Activated CD8-positive, alpha-beta T cell treated with anti-CD3 and anti-CD28 coated beads, Interleukin-2, amount 10 ng/mL, durations not matched to agents 7 days and 5 days (primary cell): ENCODE measurements at regions not wholly inside any gene's neighbourhood (a gene's known extent, or its start where the extent isn't known, plus 50 kb on each side); places are given as distances from the start of the nearest gene placed in this dataset.
"Not testable (repeated sequence)": the region's sequence is repeated elsewhere in the genome, so short reads cannot be mapped to it uniquely, and the experiment has no call there.

Experiments used
- ATAC-seq: fragments of 150-1000 bp; cut with Tn5 transposase; one replicate; pipeline ENCODE4 v1.10.0; 2021; ENCODE audit warnings: moderate library complexity
- CTCF ChIA-PET: fragments of 350-600 bp; sonication (Branson Sonifier 250); formaldehyde crosslinking; loops from one replicate; lab custom pipeline; 2021; ENCODE audit warnings: antibody characterized with exemption; lab: Charles Lee
- POLR2A ChIA-PET: fragments of 350-600 bp; sonication (Branson Sonifier 250); formaldehyde crosslinking; loops from one replicate; lab custom pipeline; 2021; ENCODE audit warnings: antibody characterized with exemption; lab: Charles Lee
- DNase-seq: peaks from one replicate; pipeline ENCODE4 v3.0.0-alpha.2; 2020
- H3K27ac Mint-ChIP-seq: one replicate; pipeline ENCODE4 v1.8.0; 2021; ENCODE audit warnings: mild to moderate bottlenecking, mixed read lengths
- H3K27me3 Mint-ChIP-seq: one replicate; pipeline ENCODE4 v1.8.0; 2021; ENCODE audit warnings: low read depth, mixed read lengths
- H3K36me3 Mint-ChIP-seq: one replicate; pipeline ENCODE4 v1.8.0; 2021; ENCODE audit warnings: low read depth, mixed read lengths
- H3K4me1 Mint-ChIP-seq: one replicate; pipeline ENCODE4 v1.8.0; 2021; ENCODE audit warnings: low read depth, mixed read lengths
- H3K4me3 Mint-ChIP-seq: one replicate; pipeline ENCODE4 v1.8.0; 2021; ENCODE audit warnings: mild to moderate bottlenecking, mixed read lengths
- H3K9me3 Mint-ChIP-seq: one replicate; pipeline ENCODE4 v1.8.0; 2022; ENCODE audit warnings: mixed read lengths; ENCODE audit not compliant: insufficient read depth

DNA sequence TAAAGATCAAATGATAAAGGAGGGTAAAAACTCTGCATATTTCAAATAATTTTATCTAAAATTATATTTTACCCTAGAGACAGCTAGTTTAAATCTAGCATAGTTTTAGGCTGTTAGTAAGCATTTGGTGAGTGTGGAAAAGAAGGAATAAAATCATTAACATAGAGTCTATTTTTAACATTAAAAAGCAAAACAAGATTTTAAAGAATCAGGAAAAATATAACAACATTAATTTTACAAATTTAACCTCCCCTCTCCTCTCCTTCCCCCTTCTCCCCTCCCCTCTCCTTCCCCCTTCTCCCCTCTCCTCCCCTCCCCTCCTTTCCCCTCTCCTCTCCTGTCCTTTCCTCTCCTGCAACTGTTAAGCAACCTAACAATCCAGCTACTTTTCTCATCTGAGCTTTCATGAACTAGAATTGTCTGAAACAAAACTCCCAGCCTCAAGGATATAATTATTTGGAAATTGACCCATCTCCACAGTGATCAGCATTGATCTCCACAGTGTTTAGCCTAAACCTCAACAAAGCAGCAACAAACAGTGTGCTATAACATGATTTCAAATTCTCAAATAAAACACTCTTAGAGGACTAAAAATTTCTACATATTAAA, 293.2 kb downstream of the PPP1R3A start:
- no peak for DNase-seq
- H3K9me3 Mint-ChIP-seq, result peaks cover 3% of the 10 kb centered on the region
- ChIA-PET POLR2A (no interaction called here), CTCF (no interaction called here)
- no peak for ATAC-seq
- no peaks in the 10 kb centered on the region for H3K27me3 Mint-ChIP-seq
- H3K27ac Mint-ChIP-seq, result no peak overlapping the region
- no peaks in the 10 kb centered on the region for H3K36me3 Mint-ChIP-seq
- H3K4me3 Mint-ChIP-seq, result no peak overlapping the region
- H3K4me1 Mint-ChIP-seq, result no peaks in the 10 kb centered on the region

DNA sequence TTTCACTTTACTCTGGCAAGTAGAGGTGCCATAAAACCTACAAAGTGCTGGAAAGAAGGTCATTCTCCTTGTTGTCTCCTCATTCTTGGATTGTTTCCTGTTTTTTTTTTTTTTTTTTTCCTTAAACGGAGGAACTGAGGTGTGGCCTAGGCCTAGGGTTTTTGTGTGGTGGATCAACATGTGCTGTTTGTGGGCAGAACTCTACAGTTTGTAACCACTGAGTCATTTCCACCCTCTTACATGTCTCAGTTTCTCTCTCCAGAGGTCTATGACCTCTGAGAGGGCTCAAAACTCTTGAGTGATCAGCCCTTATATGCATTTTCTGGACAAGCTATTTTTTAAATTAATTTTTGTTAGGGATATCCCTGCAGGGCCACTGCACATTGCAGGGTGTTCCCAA, 296.0 kb downstream of the PPP1R3A start:
- DNase-seq, result no peak
- Mint-ChIP-seq H3K4me3 (no peak overlapping the region), H3K27me3 (no peaks in the 10 kb centered on the region), H3K9me3 (peaks cover 10% of the 10 kb centered on the region), H3K36me3 (no peaks in the 10 kb centered on the region), H3K27ac (no peak overlapping the region), H3K4me1 (no peaks in the 10 kb centered on the region)
- ChIA-PET POLR2A (no interaction called here), CTCF (no interaction called here)
- no peak for ATAC-seq

DNA sequence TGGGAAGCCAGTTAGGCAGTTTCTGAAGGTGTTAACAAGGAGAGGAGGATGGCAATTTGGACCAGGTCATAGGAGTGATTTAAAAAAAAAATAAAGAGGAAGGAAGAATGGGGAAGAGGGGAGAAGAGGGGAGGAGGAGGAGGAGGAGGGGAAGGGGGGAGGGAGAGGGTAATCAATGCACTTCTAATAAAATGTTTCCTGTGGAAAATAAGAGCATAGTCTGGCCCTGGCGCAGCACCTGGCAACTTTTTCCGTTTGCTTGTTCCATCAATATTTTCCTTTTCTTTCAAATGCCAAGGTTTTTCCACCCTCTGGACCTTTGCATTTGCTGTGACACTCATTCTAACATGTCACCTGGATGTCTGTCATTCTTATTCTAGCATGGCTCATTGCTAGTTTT, 308.2 kb downstream of the PPP1R3A start:
- no peak for ATAC-seq
- Mint-ChIP-seq H3K9me3 (no peaks in the 10 kb centered on the region), H3K4me1 (no peaks in the 10 kb centered on the region), H3K27me3 (no peaks in the 10 kb centered on the region), H3K27ac (no peak overlapping the region), H3K4me3 (no peak overlapping the region), H3K36me3 (no peaks in the 10 kb centered on the region)
- DNase-seq, result no peak
- ChIA-PET POLR2A (no interaction called here), CTCF (no interaction called here)

DNA sequence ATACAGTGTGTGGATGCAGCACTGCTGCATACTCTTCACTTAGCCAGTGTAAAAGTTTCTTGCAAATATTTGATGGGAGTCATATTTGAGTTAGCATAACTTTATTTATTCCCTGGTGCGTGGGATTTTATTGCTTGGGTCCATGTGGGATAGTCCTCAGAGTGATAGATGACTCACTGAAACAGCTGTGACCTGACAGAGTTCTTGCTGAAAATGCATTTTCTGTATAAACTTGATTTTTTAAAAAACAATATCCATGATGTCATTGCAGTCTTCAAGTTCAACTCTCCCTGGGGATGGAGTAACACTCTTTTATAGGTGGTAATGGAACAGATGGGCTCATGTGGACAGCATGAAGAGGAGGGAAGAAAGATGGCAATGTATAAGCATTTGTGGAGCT, 310.0 kb downstream of the PPP1R3A start:
- ATAC-seq, result no peak
- H3K9me3 Mint-ChIP-seq, result no peaks in the 10 kb centered on the region
- H3K36me3 Mint-ChIP-seq, result no peaks in the 10 kb centered on the region
- ChIA-PET POLR2A (no interaction called here), CTCF (no interaction called here)
- H3K4me1 Mint-ChIP-seq, result no peaks in the 10 kb centered on the region
- H3K4me3 Mint-ChIP-seq, result no peak overlapping the region
- DNase-seq, result no peak
- no peaks in the 10 kb centered on the region for H3K27me3 Mint-ChIP-seq
- H3K27ac Mint-ChIP-seq, result no peak overlapping the region

DNA sequence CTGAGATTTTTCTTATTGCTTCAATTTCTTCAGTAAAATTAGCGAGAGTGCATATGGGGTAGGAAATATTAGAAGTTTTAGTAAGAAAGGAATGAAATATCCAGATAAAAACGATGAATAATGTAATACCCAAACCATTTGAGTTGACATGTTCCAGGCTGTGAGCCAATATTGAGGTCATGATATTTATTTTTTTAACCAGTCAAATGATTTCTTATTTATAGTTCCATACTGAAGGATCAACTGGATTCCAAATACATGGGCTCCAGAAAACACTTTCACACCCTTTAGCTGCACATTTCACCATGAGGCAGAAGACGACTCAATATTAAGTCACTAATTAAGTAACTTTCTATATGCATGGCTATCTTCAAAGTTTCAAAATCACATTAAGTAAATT, 312.5 kb downstream of the PPP1R3A start:
- Mint-ChIP-seq H3K27me3 (no peaks in the 10 kb centered on the region), H3K9me3 (no peaks in the 10 kb centered on the region), H3K4me3 (no peak overlapping the region), H3K4me1 (no peaks in the 10 kb centered on the region), H3K27ac (no peak overlapping the region), H3K36me3 (no peaks in the 10 kb centered on the region)
- no peak for ATAC-seq
- CTCF ChIA-PET, result no interaction called here
- DNase-seq, result no peak
- POLR2A ChIA-PET, result no interaction called here

DNA sequence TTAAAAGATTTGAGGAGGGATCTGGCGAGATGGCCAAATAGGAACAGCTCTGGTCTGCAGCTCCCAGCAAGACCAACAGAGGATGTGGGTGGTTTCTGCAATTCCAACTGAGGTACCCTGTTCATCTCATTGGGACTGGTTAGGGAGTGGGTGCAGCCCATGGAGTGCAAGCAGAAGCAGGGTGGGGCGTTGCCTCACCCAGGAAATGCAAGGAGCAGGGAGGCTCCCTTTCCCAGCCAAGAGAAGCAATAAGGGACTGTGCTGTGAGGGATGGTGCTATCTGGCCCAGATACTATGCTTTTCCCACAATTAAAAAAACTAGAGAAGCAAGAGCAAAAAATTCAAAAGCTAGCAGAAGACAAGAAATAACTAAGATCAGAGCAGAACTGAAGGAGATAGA, 318.4 kb downstream of the PPP1R3A start:
- H3K27ac Mint-ChIP-seq, H3K36me3 Mint-ChIP-seq, H3K4me1 Mint-ChIP-seq, H3K27me3 Mint-ChIP-seq, H3K9me3 Mint-ChIP-seq, ATAC-seq, DNase-seq, H3K4me3 Mint-ChIP-seq, CTCF ChIA-PET, POLR2A ChIA-PET: not testable (repeated sequence)

DNA sequence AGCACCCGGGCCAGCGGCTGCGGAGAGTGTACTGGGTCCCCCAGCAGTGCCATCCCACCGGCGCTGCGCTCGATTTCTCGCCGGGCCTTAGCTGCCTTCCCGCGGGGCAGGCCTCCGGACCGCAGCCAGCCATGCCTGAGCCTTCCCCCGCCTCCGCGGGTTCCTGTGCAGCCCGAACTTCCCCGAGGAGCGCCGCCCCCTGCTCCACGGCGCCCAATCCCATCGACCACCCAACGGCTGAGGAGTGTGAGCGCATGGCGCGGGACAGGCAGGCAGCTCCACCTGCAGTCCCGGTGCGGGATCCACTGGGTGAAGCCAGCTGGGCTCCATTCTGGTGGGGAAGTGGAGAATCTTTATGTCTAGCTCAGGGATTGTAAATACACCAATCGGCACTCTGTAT, 325.4 kb downstream of the PPP1R3A start:
- DNase-seq, H3K27me3 Mint-ChIP-seq, POLR2A ChIA-PET, CTCF ChIA-PET, H3K4me3 Mint-ChIP-seq, H3K36me3 Mint-ChIP-seq, H3K4me1 Mint-ChIP-seq, H3K27ac Mint-ChIP-seq, H3K9me3 Mint-ChIP-seq, ATAC-seq: not testable (repeated sequence)

DNA sequence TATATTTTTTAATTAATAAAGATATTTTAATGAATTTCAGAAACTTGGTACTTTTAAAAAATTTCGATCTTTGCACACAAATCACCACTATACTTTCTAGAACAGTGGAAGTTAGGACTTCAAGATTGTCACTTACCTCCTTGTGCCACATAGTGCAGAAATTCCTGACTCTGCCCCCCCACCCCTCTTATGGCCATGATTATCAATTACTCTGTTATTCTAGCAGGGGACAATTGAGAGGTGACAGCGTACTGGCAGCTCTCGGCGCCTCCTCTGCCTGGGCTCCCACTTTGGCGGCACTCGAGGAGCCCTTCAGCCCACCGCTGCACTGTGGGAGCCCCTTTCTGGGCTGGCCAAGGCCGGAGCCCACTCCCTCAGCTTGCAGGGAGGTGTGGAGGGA, 325.9 kb downstream of the PPP1R3A start:
- H3K27me3 Mint-ChIP-seq, H3K4me1 Mint-ChIP-seq, H3K9me3 Mint-ChIP-seq, DNase-seq, CTCF ChIA-PET, ATAC-seq, H3K27ac Mint-ChIP-seq, H3K36me3 Mint-ChIP-seq, H3K4me3 Mint-ChIP-seq, POLR2A ChIA-PET: not testable (repeated sequence)

DNA sequence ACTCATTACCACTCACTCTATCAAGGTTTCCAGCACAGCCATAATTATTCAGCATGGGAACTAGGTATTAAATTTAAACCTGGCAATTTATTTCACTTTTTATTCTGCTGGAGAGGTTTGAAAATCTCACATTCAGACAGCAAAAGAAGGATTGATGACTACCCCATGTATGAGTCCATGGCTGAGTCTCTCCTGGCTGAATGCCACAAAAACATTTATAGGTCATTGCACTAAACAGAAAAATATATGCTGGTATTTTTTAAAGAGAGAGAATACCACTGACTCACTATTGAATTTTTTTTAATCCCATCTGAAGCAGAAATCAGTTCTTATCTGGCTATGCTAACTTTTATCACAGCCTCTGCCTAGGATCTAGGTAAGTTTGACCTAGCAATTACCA, 336.3 kb downstream of the PPP1R3A start:
- Mint-ChIP-seq H3K36me3 (no peaks in the 10 kb centered on the region), H3K4me3 (no peak overlapping the region), H3K27me3 (no peaks in the 10 kb centered on the region), H3K27ac (no peak overlapping the region), H3K4me1 (no peaks in the 10 kb centered on the region), H3K9me3 (no peaks in the 10 kb centered on the region)
- ATAC-seq, result no peak
- CTCF ChIA-PET, result no interaction called here
- no peak for DNase-seq
- POLR2A ChIA-PET, result no interaction called here

DNA sequence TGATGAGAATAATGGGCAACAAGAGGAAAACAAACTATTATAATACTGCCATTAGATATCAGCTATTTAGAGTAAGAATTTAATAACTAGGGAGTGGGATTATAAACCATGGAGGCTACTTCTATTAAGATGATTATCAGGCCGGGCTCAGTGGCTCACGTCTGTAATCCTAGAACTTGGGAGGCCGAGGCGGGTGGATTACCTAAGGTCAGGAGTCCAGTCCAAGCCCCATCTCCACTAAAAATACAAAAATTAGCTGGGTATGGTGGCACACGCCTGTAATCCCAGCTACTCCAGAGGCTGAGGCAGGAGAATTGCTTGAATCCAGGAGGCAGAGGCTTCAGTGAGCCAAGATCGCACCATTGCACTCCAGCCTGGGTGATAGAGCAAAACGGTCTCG, 355.6 kb downstream of the PPP1R3A start:
- DNase-seq, ATAC-seq, H3K4me1 Mint-ChIP-seq, POLR2A ChIA-PET, H3K27me3 Mint-ChIP-seq, H3K27ac Mint-ChIP-seq, H3K36me3 Mint-ChIP-seq, H3K9me3 Mint-ChIP-seq, H3K4me3 Mint-ChIP-seq, CTCF ChIA-PET: not testable (repeated sequence)

DNA sequence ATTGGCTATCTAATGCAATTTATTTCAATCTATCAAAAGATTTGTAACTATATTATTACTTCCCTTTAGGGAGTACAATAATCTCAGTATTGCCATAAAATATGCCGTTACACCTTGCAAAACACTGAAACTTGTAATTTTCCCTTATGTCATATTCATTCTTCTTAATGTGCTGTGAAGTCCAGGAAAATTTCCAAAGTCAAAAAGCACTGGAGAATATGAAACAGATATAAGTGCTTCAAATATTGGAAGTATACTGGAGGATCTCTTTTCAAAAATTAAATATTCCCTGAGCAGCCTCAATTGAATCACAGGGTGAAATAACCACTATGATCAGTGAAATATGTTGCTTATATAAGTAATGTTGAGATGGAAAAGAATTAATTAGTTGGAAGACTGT, 356.0 kb downstream of the PPP1R3A start:
- POLR2A ChIA-PET, result no interaction called here
- Mint-ChIP-seq H3K4me3 (no peak overlapping the region), H3K36me3 (no peaks in the 10 kb centered on the region), H3K9me3 (no peaks in the 10 kb centered on the region), H3K27me3 (no peaks in the 10 kb centered on the region), H3K27ac (no peak overlapping the region), H3K4me1 (no peaks in the 10 kb centered on the region)
- ATAC-seq, result no peak
- CTCF ChIA-PET, result no interaction called here
- DNase-seq, result no peak

DNA sequence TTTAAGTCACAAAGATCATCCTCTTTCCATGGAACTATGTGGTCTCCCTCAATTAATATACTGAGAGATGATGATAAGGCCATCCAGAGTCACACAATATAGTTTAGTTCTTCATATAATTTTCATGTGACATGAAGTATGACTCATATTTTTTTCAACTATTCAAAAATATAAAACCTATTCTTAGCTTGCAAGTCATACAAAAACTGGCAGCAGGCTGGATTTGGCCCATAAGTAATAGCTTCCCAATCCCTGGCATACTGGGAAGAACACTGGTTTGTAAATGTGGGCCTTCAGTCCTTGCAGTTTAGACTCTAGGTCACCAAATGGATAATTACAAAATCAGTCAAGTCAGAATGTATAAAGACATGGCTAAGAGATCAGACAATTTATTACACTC, 356.6 kb downstream of the PPP1R3A start:
- H3K4me1 Mint-ChIP-seq, result no peaks in the 10 kb centered on the region
- no peak overlapping the region for H3K27ac Mint-ChIP-seq
- ChIA-PET POLR2A (no interaction called here), CTCF (no interaction called here)
- H3K36me3 Mint-ChIP-seq, result no peaks in the 10 kb centered on the region
- no peak overlapping the region for H3K4me3 Mint-ChIP-seq
- H3K9me3 Mint-ChIP-seq, result no peaks in the 10 kb centered on the region
- no peak for ATAC-seq
- no peaks in the 10 kb centered on the region for H3K27me3 Mint-ChIP-seq
- DNase-seq, result no peak

DNA sequence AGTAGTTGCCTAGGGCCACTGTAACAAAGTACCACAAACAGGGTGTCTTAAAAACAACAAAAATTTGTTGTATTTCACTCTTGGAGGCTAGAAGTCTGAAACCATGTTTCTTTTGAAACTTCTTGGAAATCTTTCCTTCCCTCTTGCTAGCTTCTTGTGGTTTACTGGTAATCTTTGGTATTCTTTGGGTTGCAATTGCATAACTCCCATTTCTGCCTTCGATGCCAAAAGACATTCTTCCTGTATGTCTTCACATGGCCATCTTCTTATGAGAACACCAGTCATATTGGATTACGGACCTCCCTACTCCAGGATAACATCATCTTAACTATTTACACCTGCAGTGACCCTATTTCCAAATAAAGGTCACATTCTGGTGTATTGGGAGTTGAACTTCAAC, 357.4 kb downstream of the PPP1R3A start:
- CTCF ChIA-PET, result no interaction called here
- Mint-ChIP-seq H3K4me3 (no peak overlapping the region), H3K27me3 (no peaks in the 10 kb centered on the region), H3K4me1 (no peaks in the 10 kb centered on the region), H3K27ac (no peak overlapping the region), H3K36me3 (no peaks in the 10 kb centered on the region), H3K9me3 (no peaks in the 10 kb centered on the region)
- no peak for DNase-seq
- POLR2A ChIA-PET, result no interaction called here
- ATAC-seq, result no peak
